NCI-H446 treated with DMSO at 0.1 percent for 48 hours (cell line): ENCODE measurements at regions not wholly inside any gene's neighbourhood (a gene's known extent, or its start where the extent isn't known, plus 50 kb on each side); places are given as distances from the start of the nearest gene placed in this dataset.
"Not testable (repeated sequence)": the region's sequence is repeated elsewhere in the genome, so short reads cannot be mapped to it uniquely, and the experiment has no call there.

ENCODE experiments used
- DNase-seq: peaks from one replicate; lab custom pipeline; 2025; lab: John Stamatoyannopoulos, UW

DNA sequence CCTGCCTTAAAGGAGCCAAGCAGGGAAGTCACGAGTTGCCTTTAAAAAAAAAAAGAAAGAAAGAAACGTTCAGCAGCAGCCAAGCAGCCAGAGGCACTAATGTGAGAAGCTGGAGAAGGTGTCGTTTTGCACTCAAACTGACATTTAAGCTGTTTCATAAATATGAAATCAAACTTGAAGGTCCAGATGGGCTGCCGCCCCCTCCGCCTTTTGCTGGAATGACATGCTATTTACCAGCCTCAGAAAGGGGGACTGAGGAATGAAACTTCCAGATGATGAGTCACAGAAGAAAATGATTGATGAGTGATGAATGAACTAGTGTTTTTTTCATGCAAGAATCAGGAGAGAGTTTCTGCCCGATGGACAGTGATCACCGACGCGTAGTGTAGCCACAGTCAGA, 396.8 kb downstream of the IGSF11 start:
- no peak for DNase-seq

DNA sequence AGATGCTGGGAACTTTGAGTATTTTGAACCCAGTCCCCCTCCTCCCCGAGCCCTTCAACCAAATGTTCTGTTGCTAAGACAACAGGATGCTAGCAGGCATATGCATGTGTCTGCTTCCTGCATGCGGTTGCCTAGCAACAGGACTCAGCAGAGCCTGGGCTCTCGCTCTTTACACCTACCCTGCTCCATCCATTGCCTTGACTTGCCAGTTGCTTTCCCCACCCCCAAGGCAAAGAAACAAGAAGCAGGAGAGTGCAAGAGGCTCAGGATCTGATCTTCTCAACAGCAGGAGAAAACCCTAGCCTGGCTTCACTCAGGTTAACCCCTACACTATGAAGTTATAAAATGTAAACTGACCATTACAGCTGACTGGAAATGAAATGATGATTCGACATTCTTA, 393.0 kb downstream of the IGSF11 start:
- no peak for DNase-seq

DNA sequence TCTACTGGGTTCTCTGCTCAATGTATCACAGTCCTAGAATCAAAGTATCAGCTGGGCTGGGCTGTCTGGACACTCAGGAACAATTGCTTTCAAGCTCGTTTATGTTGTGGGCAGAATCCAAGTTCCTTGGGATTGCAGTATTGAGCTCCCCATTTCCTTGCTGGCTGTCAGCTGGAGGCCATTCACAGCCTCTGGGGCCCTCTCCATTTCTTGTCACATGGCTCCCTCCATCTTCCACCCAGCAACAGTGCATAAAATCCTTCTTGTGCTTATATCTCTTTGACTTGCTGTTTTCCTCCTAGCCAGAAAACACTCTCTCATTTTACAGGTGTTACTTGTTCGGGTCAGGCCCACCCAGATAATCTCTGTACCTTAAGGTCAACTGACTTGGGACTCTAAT, 363.5 kb downstream of the IGSF11 start:
- DNase-seq, result no peak

DNA sequence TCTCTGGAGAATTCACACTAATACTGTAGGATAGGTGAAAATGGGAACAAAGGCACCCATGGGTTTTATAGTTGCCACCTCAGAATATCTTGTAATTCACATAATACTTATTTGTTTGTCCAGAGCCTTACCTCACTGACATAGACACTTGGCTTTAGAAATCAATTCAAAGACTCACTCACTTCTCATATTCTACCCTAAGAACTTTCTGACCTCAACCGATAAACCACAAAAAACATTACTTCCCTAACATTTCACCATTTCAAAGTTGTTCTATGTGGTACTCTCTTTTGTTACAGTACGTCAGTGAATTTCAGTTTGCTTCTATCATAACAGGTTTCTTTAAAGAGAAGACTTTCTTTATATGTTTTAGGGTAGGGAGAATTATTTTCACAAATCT, 359.3 kb downstream of the IGSF11 start:
- DNase-seq, result no peak

DNA sequence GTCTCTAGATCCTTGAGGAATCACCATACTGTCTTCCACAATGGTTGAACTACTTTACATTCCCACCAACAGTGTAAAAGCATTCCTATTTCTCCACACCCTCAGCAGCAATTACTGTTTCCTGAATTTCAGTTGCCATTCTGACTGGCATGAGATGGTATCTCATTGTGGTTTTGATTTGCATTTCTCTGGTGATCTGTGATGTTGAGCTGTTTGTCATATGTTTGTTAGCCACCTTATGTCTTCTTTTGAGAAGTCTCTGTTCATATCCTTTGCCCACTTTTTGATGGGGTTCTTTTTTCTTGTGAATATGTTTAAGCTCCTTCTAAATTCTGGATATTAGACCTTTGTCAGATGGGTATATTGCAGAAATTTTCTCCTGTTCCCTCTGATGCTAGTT, 356.0 kb downstream of the IGSF11 start:
- not testable (repeated sequence) for DNase-seq

DNA sequence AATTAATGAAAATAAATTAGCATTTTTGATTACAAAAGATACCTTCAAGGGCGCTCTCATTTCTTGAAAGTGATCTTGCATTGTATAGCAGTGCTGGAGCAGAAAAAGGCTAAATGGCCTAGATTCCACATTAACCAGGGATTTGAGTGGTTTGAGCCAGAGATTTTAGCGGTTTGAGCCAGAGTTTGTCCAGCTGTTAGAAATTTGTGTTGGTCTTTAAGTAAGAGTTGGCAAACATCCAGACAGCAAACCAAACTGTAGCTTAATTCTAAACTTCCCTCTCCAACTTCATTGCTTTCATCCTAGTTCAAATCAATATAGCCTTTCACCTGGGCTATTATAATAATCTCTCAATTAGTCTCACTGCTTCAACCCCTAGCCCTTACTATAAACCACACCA, 351.7 kb downstream of the IGSF11 start:
- no peak for DNase-seq

DNA sequence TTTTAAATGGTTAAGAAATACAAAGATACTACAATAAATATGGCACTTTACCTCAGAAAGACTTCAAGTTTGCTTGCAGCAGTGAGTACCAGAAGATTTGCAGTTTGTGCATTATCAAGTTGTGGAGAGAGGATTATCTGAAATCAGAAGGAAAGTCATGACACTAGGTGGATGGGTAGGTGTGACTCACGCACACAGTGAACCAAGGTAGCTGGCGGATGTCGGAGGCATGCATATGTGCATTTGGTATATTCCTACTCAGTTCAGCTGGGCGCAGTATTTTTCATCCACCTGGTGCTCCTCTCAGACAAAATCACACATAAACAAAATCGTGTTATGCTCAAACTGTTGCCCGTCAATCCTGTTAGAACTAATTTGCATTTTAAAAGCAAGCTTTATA, 351.0 kb downstream of the IGSF11 start:
- no peak for DNase-seq

DNA sequence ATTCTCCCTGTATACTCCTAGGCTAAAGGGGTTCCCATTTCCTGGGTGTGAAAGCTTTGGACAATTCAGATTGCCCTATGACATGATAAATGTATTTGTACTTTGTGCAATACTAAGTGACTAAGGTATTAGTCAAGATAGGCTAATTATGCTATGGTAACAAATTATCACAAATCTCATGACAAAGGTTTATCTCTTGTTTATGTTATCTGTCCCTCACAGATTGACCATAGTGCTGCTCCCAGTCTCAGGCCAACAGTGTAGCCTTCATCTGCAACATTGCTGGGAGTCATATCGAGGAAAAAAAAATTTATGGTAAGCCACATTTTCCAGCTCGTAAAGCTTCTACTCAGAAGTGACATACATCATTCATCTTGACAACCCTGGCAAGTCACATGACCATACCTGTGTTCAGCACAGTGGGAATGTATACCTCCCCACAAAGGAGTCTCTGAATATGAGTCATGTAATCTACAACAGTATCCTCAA, 346.2 kb downstream of the IGSF11 start:
- DNase-seq, result no peak

DNA sequence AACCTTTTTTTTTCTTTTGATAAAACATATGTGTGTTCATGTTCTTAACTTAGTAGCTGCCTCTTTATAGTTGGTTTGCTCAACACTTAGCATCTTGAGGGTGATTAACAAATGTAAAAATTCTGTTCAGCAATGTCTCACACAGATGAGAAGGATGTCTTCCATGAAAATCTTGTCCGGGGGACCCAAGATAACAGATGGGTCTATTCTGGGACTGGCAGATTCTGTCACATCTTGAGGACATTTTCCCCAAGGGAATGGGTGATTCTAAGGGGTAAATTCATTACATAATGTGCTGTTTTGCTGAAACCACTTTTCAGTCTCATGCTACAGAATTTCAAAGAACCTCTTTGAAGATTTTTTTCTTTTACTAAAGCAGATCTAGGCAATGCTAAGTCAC, 342.2 kb downstream of the IGSF11 start:
- no peak for DNase-seq

DNA sequence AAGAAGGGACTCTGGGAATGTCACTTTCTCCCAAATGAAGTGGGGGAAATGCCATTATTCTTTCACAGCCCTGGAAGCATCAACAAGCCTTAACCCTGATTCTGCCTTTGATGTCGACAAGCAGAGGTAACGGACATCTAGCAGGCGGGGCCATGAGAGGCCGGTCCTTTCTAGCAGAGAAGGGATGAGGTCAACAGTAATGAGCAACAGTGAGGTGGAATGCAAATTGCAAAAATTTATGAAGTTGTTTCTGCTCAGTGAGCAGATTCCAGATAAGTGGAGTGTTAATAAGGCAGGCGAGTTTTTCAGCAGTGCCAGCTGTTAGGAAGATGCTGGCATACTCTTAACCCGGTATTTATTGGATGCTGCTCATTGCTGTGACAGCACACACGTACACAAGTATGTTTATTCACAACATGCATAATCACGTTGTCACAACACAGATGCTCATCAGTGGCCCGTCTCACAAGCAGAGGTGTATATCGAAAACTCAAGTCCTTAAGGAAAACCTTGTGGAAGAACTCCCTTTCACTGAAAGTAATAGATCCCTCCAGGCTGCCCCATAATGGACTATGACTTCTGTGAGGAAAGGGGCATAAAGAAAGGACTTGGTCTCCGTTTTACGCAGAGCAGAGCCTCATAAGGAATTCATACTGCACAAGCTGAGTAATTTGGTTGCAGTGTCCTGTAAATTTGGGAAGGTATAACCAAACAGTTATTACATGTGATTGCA, 329.0 kb downstream of the IGSF11 start:
- DNase-seq, result no peak

DNA sequence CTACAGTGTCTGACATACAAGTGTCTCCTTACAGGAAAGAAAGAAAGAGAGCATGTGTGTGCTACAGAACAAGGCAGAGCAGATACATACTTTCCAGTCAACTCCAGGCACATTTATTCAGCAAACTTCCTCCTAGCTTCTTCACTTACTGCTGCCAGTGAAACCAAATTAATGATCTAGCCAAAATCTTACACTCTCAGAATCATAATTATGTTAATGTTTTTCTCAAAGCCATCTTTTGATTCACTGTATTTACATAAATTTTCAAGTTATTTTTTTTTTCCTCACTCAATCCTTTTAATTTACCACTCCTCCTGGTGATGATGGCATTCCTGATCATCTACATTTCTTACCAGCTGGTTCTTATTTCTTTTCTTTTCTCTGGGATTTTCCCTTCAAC, 326.7 kb downstream of the IGSF11 start:
- no peak for DNase-seq

DNA sequence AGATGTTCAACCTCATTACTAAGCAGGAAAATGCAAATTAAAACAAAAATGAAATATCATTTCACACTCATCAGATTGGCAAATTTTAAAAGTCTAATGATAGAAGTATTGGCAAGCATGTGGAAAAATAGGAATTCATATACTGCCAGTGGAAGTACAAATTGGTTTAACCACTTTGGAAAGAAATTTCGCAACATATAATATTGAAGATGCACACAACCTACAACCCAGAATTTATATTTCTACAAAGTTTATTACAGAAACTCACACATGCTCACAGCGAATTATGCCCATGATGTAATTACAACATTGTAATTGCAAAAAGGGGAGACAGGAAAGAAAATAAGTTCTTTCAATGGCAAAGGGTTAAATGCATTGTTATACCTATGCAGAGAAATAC, 324.1 kb downstream of the IGSF11 start:
- DNase-seq, result no peak

DNA sequence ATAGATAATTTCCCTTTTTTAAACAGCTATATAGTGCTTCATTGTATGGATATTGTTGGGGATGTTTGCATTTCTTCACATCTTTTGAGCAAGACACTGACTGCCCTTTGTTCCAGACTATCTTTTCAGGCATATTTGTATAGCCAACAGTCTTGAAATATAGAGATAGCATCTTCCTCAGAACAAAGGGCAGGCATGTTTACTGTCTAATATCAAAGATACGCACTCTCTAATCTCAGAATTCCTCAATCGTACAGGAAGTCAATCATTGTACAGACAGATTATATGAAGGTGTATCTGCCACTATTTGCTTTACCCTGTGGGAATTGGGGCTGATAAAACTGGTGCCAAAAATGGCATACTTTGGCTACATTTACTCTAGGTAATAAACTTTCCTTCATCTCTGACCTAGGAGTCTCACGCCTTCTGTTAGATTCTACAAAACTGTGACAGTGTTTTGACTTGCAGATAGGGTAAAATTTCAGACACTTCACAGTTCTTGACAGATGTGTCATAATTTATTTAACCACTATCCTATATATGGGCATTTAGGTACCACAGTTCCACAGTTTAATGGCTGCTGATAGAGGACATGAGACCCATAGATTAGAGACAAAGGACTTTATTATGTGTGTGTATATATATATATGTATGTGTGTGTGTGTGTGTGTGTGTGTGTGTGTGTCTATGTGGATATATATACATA, 321.0 kb downstream of the IGSF11 start:
- no peak for DNase-seq

DNA sequence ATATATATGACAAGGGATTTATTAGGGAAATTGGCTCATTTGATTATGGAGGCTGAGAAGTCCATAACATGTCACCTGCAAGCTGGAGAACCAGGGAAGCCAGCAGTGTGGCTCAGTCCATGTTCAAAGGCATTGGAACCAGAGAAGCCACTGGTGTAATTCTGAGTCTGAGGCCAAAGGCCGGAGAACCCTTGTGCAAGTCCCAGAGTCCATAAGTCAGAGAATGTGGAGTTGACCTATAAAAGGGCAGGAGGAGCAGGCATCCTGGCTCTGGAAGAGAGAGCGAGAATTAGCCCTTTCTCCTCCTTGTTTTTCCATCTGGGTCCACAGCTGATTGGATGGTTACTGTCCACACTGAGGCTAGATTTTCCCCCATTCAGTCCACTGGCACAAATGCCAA, 319.8 kb downstream of the IGSF11 start:
- DNase-seq, result no peak

DNA sequence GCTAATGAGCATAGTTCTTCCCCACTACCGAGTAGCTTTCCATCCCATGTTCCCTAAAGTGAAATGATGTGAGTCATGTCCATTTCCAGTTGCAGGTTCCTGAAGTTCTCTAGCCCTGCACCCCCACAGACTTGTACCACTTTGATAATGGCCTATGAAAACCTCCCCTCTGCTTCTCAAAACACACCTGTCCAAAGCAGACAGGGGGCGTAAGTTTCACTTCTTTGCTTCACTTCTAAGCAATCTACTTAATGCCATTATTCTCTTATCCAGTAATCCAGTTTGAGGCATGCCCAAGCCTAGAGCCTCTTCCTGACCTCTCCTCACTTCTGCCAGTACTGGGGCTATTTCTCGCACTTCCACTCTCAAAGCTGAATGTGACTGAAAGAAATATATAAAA, 305.1 kb downstream of the IGSF11 start:
- no peak for DNase-seq

DNA sequence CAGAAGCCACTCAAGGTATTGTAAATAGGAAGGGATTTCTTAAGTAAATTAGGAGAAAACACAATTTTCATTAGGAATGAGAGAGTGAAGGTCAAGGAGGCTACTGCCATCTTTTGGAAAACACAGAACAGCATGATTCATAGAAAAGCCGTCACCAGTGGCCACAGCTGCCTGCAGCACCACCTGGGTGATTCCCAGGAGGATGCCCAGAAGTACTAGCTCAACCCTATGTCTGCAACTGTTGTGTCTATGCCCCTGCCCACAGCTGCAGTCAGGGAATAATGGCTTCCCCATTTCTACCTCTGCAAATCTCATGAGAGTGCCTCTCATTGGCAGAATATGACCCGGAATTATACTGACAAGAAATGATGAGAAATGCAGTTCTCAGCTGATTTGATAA, 300.0 kb downstream of the IGSF11 start:
- no peak for DNase-seq

DNA sequence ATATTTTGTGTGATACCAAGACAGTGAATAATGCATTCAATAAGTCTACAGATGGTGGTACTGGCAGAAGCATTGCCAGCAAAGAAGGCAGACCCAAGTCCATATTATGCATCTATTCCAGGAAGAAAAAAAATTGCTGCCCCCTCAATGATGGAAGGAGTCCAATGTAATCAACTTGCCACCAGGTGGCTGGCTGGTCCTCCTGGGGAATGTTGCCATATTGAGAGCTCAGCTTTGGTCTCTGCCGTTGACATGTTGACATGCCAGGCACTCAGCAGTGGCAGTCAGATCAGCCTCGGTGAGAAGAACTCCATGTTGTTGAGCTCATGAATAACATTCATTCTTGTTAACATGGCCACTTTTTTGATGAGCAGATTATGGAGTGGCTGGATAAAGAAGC, 298.5 kb downstream of the IGSF11 start:
- peak; percentile 60 for DNase-seq

DNA sequence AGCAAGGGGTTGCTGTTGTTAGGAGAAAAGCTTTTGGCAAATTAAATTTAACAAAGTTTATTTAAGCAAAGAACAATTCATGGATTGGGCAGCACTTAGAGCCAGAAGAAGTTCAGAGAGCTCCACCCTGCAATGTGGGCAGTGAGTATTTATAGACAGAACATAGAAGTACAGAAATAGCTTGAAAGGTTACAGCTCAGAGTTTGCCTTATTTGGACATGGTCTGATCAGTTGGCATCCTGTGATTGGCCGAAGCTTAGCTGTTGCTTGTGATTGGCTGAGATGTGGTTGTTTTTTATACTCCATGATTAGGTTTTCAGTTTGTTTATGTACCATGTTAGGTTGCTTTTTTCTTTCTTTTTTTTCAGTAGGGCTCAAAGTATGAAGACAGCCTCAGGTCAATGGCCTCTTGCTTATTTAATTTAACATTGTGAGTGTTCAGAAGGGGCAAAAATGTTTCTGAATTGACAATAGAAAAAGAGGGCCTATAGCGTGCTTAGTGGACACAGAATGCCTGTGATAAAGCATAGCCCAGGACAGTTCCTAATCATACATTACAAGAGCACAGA, 293.8 kb downstream of the IGSF11 start:
- no peak for DNase-seq

DNA sequence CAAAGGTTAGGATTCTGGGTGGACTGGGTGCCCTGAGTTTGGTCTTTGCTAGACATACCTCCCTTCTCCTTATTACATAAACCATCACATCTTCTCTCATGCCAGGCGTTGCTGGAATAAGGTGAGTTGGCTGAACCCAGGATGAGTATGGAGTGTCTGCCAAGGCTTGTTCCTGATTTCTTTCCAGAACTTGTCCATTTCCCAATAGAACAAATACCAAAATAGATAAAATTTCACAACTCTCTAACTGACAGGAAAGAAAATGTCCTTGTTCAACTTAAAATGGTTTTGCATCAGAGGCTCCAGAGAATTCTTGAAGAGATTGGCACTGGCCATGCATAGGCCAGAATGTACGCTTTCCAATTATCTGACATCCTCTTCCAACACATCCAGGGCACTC, 291.9 kb downstream of the IGSF11 start:
- DNase-seq, result no peak

DNA sequence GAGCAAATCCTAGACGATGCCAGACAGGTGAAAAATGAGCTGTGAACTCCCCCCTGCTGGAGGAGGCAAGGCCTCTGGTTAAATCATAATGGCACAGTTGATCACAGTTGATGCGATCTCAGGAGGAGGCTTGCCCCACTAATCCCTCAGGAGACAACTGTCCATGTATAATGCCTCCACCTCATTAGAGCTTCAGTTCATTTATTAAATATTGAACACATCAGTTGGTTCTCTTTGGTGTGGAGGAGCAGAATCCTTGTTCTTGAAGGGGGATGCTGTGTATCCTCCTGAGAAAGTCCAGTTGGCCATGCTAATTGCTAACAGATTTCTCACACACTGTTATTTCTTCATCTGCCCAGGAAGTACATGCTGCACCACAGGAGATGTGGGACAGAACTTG, 290.5 kb downstream of the IGSF11 start:
- DNase-seq, result no peak

DNA sequence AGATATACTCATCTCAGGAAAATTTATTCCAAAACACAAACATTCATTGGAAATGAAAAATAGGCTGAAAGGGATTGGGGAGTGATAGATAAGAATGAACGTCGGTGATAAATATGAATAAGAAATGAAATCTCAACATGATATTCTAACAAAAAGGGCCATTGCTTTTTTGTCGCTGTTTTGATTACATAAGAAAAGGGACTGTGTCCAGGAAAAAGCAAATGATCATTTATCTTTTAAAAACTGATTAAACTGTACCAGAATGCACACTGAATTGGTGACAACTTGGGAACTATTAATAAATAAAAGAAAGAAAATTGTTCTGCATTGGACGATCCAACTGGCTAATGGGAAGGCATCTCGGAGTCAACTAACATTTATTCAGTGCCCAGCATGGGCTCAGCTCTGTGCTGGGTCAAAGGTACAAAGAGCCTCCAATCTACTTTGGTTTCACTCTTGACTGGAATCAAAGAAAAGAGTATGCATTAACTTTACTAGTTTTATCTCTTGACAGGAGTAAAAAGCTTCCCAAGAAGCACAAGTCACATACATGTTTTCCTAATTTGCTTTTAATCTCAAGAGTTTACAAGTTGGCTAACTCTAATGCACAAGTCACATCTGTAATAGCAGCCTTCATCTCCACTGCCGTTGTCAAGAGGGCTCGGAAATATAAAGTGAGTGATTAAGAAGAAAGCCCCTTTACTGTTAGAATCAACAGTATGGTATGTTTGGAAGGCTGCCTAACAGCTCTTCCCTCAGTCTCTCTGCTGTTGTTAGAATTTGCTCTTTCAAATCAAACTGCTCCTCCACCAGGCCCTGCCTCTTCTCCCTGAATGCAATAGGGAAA, 280.0 kb downstream of the IGSF11 start:
- DNase-seq, result no peak

DNA sequence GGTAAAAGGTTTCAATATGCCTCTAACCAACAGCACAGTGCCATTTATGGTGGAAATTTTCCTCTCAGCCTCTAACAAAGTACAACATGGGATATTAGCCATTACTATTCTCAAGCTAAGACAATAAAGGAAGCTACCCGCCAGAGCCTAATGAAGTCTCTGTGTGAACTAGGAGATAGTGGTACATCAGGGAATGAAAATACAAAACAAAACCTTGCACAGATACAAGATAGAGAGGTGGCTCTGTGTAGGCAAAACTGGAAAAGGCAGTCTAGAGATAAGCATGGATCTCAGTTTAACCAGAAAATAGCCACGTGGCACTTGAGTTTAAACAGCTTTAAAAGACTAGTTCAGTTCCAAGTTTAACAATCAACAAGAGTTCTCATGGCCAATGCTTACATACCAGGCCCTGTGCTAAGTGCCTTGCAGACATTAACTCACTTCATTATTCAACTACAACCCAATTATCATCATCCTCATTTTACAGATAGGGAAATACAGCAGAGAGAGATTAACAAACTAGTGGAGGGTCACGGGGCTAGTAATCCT, 279.3 kb downstream of the IGSF11 start:
- DNase-seq, result no peak
